H9 (cell line): ENCODE measurements at regions not wholly inside any gene's neighbourhood (a gene's known extent, or its start where the extent isn't known, plus 50 kb on each side); places are given as distances from the start of the nearest gene placed in this dataset.

Source experiments
- DNase-seq: peaks from one replicate; pipeline ENCODE4 v3.0.0-alpha.2; 2017
- H2AFZ ChIP-seq: one replicate; pipeline ENCODE4 v1.6.1; 2013; ENCODE audit warnings: mild to moderate bottlenecking, low read length, control low read depth, moderate library complexity
- H2AK5ac ChIP-seq: 2 replicates; pipeline ENCODE4 v1.6.1; 2013; ENCODE audit warnings: low read length, control low read depth, mixed read lengths; ENCODE audit not compliant: insufficient read length
- H2BK120ac ChIP-seq: one replicate; pipeline ENCODE4 v1.6.1; 2013; ENCODE audit warnings: low read depth, mild to moderate bottlenecking, low read length, control low read depth, inconsistent platforms; ENCODE audit not compliant: poor library complexity, severe bottlenecking
- H2BK12ac ChIP-seq: 2 replicates; pipeline ENCODE4 v1.6.1; 2013; ENCODE audit warnings: low read length, control low read depth, mixed read lengths, low read depth; ENCODE audit not compliant: insufficient read length
- H2BK15ac ChIP-seq: 2 replicates; pipeline ENCODE4 v1.6.1; 2013; ENCODE audit warnings: low read depth, low read length, control low read depth
- H2BK20ac ChIP-seq: one replicate; pipeline ENCODE4 v1.6.1; 2013; ENCODE audit warnings: low read depth, mild to moderate bottlenecking, low read length, control low read depth, inconsistent platforms; ENCODE audit not compliant: poor library complexity, severe bottlenecking
- H2BK5ac ChIP-seq: 2 replicates; pipeline ENCODE4 v1.6.1; 2013; ENCODE audit warnings: low read length, control low read depth, mixed read lengths; ENCODE audit not compliant: insufficient read length
- H3K14ac ChIP-seq: 2 replicates; pipeline ENCODE4 v1.6.1; 2013; ENCODE audit warnings: low read length, control low read depth; ENCODE audit not compliant: insufficient read depth
- H3K18ac ChIP-seq: 2 replicates; pipeline ENCODE4 v1.6.1; 2013; ENCODE audit warnings: low read depth, mild to moderate bottlenecking, mixed read lengths, low read length, control low read depth; ENCODE audit not compliant: insufficient read length
- H3K23ac ChIP-seq: 2 replicates; pipeline ENCODE4 v1.6.1; 2013; ENCODE audit warnings: low read length, control low read depth, mixed read lengths, low read depth; ENCODE audit not compliant: insufficient read length
- H3K23me2 ChIP-seq: 2 replicates; pipeline ENCODE4 v1.6.1; 2013; ENCODE audit warnings: low read depth, mild to moderate bottlenecking, mixed read lengths, low read length, control low read depth; ENCODE audit not compliant: insufficient read length, poor library complexity, severe bottlenecking
- H3K27ac ChIP-seq: 2 replicates; pipeline ENCODE4 v1.5.1; 2013; ENCODE audit warnings: low read length, control low read depth, mixed read lengths, low read depth; ENCODE audit not compliant: insufficient read length
- H3K27me3 ChIP-seq: 2 replicates; pipeline ENCODE4 v1.6.1; 2013; ENCODE audit warnings: low read length, control low read depth, inconsistent platforms; ENCODE audit not compliant: insufficient read depth
- H3K4ac ChIP-seq: 2 replicates; pipeline ENCODE4 v1.6.1; 2013; ENCODE audit warnings: low read depth, mild to moderate bottlenecking, control low read depth, inconsistent platforms, low read length, moderate library complexity
- H3K4me1 ChIP-seq: 2 replicates; pipeline ENCODE4 v1.6.1; 2013; ENCODE audit warnings: low read length, control low read depth, inconsistent platforms; ENCODE audit not compliant: insufficient read depth
- H3K4me2 ChIP-seq: 2 replicates; pipeline ENCODE4 v1.6.1; 2013; ENCODE audit warnings: low read length, control low read depth, mixed read lengths; ENCODE audit not compliant: insufficient read length, insufficient read depth
- H3K56ac ChIP-seq: 2 replicates; pipeline ENCODE4 v1.6.1; 2013; ENCODE audit warnings: low read depth, mild to moderate bottlenecking, mixed read lengths, low read length, control low read depth; ENCODE audit not compliant: insufficient read length
- H3K79me1 ChIP-seq: 2 replicates; pipeline ENCODE4 v1.6.1; 2013; ENCODE audit warnings: low read depth, mild to moderate bottlenecking, moderate library complexity, low read length, control low read depth, inconsistent platforms; ENCODE audit not compliant: insufficient read depth, poor library complexity, severe bottlenecking
- H3K79me2 ChIP-seq: 2 replicates; pipeline ENCODE4 v1.6.1; 2013; ENCODE audit warnings: low read length, control low read depth, inconsistent platforms; ENCODE audit not compliant: insufficient read depth
- H3K9ac ChIP-seq: 2 replicates; pipeline ENCODE4 v1.6.1; 2013; ENCODE audit warnings: low read length, control low read depth, mixed read lengths; ENCODE audit not compliant: insufficient read length; ENCODE audit errors: extremely low read depth
- H3K9me3 ChIP-seq: one replicate; pipeline ENCODE4 v1.6.1; 2013; ENCODE audit warnings: low read depth, low read length, inconsistent platforms; ENCODE audit not compliant: control insufficient read depth
- H3T11ph ChIP-seq: one replicate; pipeline ENCODE4 v1.6.1; 2013; ENCODE audit warnings: mild to moderate bottlenecking, low read length, control low read depth, inconsistent platforms
- H4K20me1 ChIP-seq: one replicate; pipeline ENCODE4 v1.6.1; 2013; ENCODE audit not compliant: control insufficient read depth, insufficient read length, insufficient read depth
- H4K5ac ChIP-seq: 2 replicates; pipeline ENCODE4 v1.6.1; 2013; ENCODE audit warnings: low read depth, mild to moderate bottlenecking, mixed read lengths, low read length, control low read depth; ENCODE audit not compliant: insufficient read length
- H4K8ac ChIP-seq: replicated peaks from 2 replicates; pipeline ENCODE4 v1.6.1; 2013; ENCODE audit warnings: low read length, control low read depth, mixed read lengths, low read depth; ENCODE audit not compliant: insufficient read length
- H4K91ac ChIP-seq: 2 replicates; pipeline ENCODE4 v1.6.1; 2013; ENCODE audit warnings: low read depth, mild to moderate bottlenecking, moderate library complexity, mixed read lengths, low read length, control low read depth; ENCODE audit not compliant: insufficient read length
- H3K27ac Mint-ChIP-seq, 3 experiments: 2 replicates in 2 of 3; 3 replicates in 1 of 3; pipeline ENCODE4 v1.8.0; 2020 to 2021; ENCODE audit warnings: mixed read lengths in 3 of 3, mild to moderate bottlenecking in 1 of 3, moderate library complexity in 1 of 3
- H3K27me3 Mint-ChIP-seq: 2 replicates; pipeline ENCODE4 v1.8.0; 2021; ENCODE audit warnings: low read depth, mild to moderate bottlenecking, moderate library complexity, mixed read lengths
- H3K36me3 Mint-ChIP-seq, 3 experiments: 2 replicates in 2 of 3; 3 replicates in 1 of 3; pipeline ENCODE4 v1.8.0; 2020 to 2021; ENCODE audit warnings: low read depth in 3 of 3, mixed read lengths in 3 of 3; ENCODE audit not compliant: insufficient read depth in 1 of 3
- H3K4me1 Mint-ChIP-seq, 2 experiments: 2 replicates each; pipeline ENCODE4 v1.8.0; 2020; ENCODE audit warnings: mixed read lengths in 2 of 2
- H3K4me3 Mint-ChIP-seq, 2 experiments: 2 replicates in 1 of 2; 3 replicates in 1 of 2; pipeline ENCODE4 v1.8.0; 2020 to 2021; ENCODE audit warnings: mild to moderate bottlenecking in 2 of 2, mixed read lengths in 2 of 2, moderate library complexity in 1 of 2
- H3K9me3 Mint-ChIP-seq, 2 experiments: 2 replicates in 1 of 2; 3 replicates in 1 of 2; pipeline ENCODE4 v1.8.0; 2020; ENCODE audit warnings: mild to moderate bottlenecking in 2 of 2, mixed read lengths in 2 of 2, moderate library complexity in 1 of 2
- WGBS: extraction: QIAGEN DNeasy Blood & Tissue Kit; methylation state at CpG from one replicate; pipeline ENCODE4 v1.1.7; 2013; ENCODE audit warnings: missing lambda C conversion rate, low lambda C conversion rate, mixed read lengths; ENCODE audit not compliant: insufficient read length; ENCODE audit errors: extremely low coverage; 5-methylcytosine and 5-hydroxymethylcytosine counted together
- TF ChIP-seq, protein P1 (sequence below): fragments of 200-600 bp; sonication (generic); conservative IDR thresholded peaks from 3 replicates; pipeline ENCODE4 v1.8.0; 2021; ENCODE audit warnings: antibody characterized with exemption, mild to moderate bottlenecking

DNA sequence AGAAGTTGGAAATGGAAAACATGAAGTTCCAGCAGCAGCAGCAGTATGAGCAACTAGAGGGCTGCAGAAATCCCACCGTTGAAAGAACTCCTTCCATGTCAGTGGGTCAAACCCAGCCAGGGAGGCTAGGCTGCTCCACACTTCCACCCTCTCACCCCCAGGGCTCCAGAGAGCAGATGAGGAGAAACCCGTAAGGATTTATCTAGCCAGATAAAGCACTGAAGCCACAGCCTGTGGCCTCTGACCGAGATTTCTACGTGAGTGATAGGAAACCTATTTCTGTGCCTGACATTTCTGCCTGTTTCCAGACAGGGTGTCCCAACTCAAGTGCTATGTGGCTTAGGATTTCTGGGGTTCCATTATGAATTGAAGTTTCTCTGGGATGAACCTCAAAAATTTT, 100.0 kb upstream of the EEA1 start:
- DNase-seq = no peak
- H3K23me2 ChIP-seq = no peaks in the 10 kb centered on the region
- no peaks in the 10 kb centered on the region for H3K4me1 ChIP-seq
- no peaks in the 10 kb centered on the region; the same call in 1 of the 2 replicates for H3K27me3 Mint-ChIP-seq
- H3K23ac ChIP-seq = no peak overlapping the region
- H3K18ac ChIP-seq = no peak overlapping the region
- H3K79me1 ChIP-seq = no peaks in the 10 kb centered on the region
- H3K4ac ChIP-seq = no peak overlapping the region
- H3K9ac ChIP-seq = no peak overlapping the region
- H3K79me2 ChIP-seq = no peaks in the 10 kb centered on the region
- no CpG with 5 or more reads among the region's 4 CpGs for WGBS
- H2BK120ac ChIP-seq = no peak overlapping the region
- TF ChIP-seq, protein P1, sequence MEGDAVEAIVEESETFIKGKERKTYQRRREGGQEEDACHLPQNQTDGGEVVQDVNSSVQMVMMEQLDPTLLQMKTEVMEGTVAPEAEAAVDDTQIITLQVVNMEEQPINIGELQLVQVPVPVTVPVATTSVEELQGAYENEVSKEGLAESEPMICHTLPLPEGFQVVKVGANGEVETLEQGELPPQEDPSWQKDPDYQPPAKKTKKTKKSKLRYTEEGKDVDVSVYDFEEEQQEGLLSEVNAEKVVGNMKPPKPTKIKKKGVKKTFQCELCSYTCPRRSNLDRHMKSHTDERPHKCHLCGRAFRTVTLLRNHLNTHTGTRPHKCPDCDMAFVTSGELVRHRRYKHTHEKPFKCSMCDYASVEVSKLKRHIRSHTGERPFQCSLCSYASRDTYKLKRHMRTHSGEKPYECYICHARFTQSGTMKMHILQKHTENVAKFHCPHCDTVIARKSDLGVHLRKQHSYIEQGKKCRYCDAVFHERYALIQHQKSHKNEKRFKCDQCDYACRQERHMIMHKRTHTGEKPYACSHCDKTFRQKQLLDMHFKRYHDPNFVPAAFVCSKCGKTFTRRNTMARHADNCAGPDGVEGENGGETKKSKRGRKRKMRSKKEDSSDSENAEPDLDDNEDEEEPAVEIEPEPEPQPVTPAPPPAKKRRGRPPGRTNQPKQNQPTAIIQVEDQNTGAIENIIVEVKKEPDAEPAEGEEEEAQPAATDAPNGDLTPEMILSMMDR = no peak
- no peak overlapping the region; a peak in 1 of 7 replicates for H3K27ac Mint-ChIP-seq
- H3K9me3 Mint-ChIP-seq = no peaks in the 10 kb centered on the region
- no peak overlapping the region for H2BK15ac ChIP-seq
- no peak overlapping the region for H2BK12ac ChIP-seq
- H3K56ac ChIP-seq = no peak overlapping the region
- H2AFZ ChIP-seq = no peak overlapping the region
- H3K14ac ChIP-seq = no peak overlapping the region; the same call in 1 of the 2 replicates
- no peak overlapping the region for H4K91ac ChIP-seq
- H3K9me3 ChIP-seq = no peaks in the 10 kb centered on the region
- H2BK5ac ChIP-seq = no peak overlapping the region
- H2BK20ac ChIP-seq = no peak overlapping the region
- H4K20me1 ChIP-seq = no peaks in the 10 kb centered on the region
- no peak overlapping the region for H3K4me2 ChIP-seq
- H4K8ac ChIP-seq = no peak overlapping the region
- H3K27ac ChIP-seq = no peak overlapping the region
- H2AK5ac ChIP-seq = no peak overlapping the region
- no peaks in the 10 kb centered on the region for H3K4me1 Mint-ChIP-seq
- H3K27me3 ChIP-seq = no peaks in the 10 kb centered on the region
- H3K36me3 Mint-ChIP-seq = no peaks in the 10 kb centered on the region
- no peak overlapping the region for H3K4me3 Mint-ChIP-seq
- H4K5ac ChIP-seq = no peak overlapping the region
- no peak overlapping the region for H3T11ph ChIP-seq
